GM12864 (cell line): ENCODE measurements at regions not wholly inside any gene's neighbourhood (a gene's known extent, or its start where the extent isn't known, plus 50 kb on each side); places are given as distances from the start of the nearest gene placed in this dataset.

Experiments used
- DNase-seq: peaks from one replicate; pipeline ENCODE4 v3.0.0-alpha.2; 2011; ENCODE audit warnings: low read depth
- H3K4me3 ChIP-seq: 2 replicates; pipeline ENCODE4 v1.5.1; 2011; ENCODE audit warnings: mild to moderate bottlenecking, low read depth, low read length, control low read depth
- TF ChIP-seq, protein P1 (sequence below): IDR thresholded peaks from 2 replicates; pipeline ENCODE4 v1.5.1; 2011; ENCODE audit warnings: low read depth, mild to moderate bottlenecking, moderate library complexity, low read length, control low read depth, inconsistent platforms; ENCODE audit errors: missing control alignments

DNA sequence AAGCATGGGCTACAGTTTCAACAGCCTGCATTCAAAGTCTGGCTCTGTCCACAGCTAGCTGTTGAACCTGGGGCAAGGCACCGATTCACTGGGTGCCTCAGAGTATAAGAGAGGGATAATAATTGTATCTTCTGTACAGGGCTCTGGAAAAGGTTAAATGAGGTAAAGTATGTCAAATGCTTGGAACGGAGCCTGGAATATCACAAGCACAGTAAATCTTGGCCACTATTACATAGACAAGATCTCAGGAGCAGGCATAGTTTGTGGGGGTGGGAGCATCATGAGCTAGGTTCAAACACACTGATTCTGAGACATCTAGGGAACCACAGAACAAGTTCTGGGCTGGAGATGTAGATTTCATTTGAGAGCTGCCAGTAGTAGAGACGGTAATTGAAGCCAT lies 203.7 kb upstream of the NUDT4 start:
- H3K4me3 ChIP-seq, result no peak overlapping the region
- no peak for DNase-seq
- TF ChIP-seq, protein P1, sequence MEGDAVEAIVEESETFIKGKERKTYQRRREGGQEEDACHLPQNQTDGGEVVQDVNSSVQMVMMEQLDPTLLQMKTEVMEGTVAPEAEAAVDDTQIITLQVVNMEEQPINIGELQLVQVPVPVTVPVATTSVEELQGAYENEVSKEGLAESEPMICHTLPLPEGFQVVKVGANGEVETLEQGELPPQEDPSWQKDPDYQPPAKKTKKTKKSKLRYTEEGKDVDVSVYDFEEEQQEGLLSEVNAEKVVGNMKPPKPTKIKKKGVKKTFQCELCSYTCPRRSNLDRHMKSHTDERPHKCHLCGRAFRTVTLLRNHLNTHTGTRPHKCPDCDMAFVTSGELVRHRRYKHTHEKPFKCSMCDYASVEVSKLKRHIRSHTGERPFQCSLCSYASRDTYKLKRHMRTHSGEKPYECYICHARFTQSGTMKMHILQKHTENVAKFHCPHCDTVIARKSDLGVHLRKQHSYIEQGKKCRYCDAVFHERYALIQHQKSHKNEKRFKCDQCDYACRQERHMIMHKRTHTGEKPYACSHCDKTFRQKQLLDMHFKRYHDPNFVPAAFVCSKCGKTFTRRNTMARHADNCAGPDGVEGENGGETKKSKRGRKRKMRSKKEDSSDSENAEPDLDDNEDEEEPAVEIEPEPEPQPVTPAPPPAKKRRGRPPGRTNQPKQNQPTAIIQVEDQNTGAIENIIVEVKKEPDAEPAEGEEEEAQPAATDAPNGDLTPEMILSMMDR, result no peak

DNA sequence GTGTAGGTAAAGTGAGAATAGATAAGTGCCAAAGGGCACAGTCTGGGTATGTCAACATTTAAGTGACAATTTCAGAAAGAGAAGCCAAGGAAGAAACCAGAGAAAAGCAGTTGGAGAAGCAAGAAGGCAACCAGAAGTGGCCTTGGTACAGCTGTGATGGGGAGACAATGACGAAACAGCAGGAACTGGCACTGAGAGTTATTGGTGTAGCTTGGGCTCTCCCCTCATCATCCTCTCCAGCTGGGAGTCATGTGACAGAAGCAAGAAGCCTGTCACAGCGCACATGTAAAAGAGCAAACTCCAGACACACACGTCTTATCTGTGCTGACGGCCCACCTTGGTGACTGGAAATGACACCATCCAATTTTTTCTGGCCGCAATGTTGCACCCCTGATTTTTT lies 203.3 kb upstream of the NUDT4 start:
- no peak for DNase-seq
- no peak overlapping the region for H3K4me3 ChIP-seq
- TF ChIP-seq, protein P1, result no peak

DNA sequence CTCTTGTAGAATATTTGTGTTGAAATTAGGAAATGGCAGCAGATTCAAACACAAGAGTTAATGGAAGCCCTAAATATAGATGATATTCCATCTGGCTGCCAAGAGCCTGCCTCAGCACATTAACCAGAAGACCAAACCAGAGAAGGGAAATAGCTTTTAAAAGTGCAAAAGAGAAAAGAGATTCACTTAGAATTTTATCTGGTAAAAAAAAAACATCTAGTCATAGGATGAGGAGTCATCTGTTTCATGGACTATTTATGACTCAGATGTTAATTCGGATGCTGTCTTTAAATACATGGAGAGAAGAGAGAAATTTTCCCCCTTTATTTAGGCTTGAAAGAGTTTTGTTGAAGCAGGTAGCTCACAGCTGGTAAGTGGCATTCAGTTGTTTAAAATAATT lies 201.6 kb upstream of the NUDT4 start:
- DNase-seq, result no peak
- no peak overlapping the region for H3K4me3 ChIP-seq
- TF ChIP-seq, protein P1, result no peak

DNA sequence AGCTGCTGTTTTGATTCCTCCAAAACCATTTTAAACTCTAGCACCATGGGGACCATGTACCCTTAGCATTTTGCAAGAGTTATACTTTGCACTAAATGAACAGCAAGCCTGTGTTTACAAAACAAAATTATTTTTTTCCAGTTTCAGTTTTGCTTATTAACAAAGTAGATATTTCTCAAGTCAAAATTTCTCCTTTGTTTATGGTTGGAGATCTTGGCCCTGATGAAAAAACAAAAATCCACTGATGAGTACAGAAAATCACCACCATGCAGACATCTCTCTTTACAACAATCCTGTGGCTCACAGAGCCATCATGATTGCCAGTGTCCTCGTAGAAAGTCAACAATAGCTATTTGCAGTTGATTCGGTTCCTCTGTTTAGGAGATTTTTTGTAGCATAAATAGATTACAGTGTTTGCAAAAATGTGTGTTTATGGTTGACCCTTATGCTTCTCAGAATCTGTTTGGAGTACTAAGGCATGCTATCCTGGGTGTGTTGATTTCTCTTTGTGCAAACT lies 201.1 kb upstream of the NUDT4 start:
- DNase-seq, result no peak
- TF ChIP-seq, protein P1, result no peak
- H3K4me3 ChIP-seq, result no peak overlapping the region

DNA sequence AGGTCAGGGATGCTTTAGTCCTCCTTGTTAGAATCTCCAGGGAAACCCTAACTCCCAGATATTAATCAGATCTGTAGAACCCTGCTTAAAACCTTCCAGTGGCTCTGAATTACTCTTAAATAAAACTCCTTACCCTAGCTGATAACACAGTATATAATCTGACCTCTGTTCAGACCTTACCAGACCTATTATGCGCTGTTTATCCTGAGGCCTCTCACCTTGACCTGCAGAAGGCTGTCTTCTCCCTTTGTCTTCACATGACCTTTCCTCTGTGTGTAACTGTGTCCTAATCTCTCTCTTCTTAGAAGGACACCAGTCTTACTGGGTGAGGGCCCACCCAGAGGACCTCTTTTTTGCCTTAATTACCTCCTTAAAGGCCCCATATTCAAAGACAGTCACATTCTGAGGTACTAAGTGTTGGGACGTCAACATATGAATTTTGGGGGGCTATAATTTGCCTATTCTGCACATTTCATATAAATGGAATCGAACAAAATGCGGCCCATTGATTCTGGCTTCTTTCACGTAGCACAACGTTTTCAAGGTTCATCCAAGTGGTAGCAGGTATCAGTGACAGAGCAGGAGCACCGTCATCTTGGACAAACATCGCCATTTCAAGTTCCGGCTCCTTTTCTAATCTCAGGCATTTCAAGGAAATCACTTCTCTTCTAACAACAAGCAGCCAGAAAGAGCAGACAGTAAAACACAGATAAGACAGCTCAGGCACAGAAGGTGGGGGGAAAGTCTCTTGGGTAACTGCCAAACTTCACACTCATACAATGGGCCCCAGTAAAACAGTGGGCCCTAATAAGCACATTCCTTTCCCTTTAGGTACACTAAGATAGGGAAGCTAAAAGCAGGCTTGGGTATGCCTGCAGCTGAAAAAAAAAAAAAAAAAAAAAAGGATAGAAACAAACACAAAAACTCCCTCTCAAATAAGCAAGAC lies 200.2 kb upstream of the NUDT4 start:
- H3K4me3 ChIP-seq, result no peak overlapping the region
- TF ChIP-seq, protein P1, result no peak
- DNase-seq, result no peak

DNA sequence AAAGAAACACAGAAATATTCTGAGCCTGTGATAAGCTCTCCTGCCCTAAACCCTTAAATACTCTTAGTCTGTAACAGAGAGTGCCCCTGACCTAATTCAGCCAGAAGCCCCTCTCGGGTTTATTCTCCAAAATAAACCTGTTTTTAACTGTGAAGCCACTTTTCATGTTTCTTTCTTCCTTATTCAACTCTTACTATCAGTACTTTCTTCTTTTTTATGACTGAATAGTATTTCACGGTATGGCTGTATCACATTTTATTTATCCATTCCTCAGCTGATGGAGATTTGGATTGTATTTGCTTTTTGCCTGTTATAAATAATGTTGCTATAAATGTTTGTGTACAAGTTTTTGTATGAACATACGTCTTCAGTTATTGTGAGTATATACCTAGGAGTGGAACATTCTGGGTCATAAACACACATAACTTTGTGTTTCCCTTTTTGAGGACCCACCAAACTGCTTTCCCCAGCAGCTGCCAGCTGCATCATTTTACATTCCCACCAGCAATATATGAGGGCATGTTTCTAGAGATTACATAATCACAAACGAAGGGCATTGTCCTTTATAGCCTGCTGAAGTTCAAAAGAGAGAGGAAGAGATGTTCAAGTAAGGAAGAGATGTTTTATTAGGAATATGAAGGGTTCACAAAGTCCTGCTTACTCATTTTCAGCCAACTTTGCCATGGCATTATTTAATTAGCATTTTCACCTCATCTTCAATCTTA lies 199.4 kb upstream of the NUDT4 start:
- DNase-seq, result no peak
- TF ChIP-seq, protein P1, result no peak
- H3K4me3 ChIP-seq, result no peak overlapping the region
